NCI-H82 treated with DMSO at 0.1 percent for 48 hours (cell line): ENCODE measurements at regions not wholly inside any gene's neighbourhood (a gene's known extent, or its start where the extent isn't known, plus 50 kb on each side); places are given as distances from the start of the nearest gene placed in this dataset.
A peak's percentile ranks its signal among the peaks of the same experiment; 100 is the strongest.

ENCODE experiments used
- DNase-seq: peaks from one replicate; lab custom pipeline; 2025; ENCODE audit not compliant: unreplicated experiment; lab: John Stamatoyannopoulos, UW

GRCh38 chr17:34874478-34874877 is 86.8 kb downstream of the CCT6B start:
- no peak for DNase-seq

- no peak for DNase-seq
These were observed 88.6 kb downstream of the CCT6B start for GRCh38 chr17:34872640-34873039.

DNA sequence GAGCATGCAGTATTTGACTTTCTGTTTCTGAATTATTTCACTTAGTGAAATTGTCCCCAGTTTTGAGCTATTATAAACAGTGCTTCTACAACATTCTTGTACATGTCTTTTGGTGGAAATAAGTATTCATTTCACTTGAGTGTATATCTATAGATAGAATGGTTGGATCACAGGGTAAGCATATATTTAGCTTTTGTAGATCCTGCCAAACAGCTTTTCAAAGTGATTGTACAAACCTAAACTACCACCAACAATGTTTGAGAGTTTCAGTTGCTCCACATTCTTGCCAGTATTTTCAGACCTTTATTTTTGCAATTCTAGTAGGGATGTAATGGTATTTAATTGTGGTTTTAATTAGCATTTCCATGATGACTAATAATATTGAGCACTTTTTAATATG is 91.6 kb downstream of the CCT6B start:
- DNase-seq = no peak

DNA sequence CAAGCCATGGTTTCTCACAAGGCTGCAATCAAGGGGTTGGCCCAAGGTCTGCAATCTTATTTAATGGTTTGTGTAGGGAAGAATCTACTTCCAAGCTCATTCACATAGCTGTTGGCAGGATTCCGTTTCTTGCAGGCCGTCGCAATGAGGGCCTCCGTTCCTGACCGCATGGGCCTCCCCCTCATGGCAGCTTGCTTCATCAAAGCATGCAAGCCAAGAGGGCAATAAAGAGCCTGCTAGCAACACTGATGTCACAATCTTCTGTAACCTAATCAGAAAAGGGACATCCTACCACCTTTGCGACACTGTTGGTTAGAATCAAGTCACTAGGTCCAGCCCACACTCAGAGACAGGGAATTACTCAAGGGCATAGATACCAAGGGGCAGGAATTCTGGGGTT is 95.5 kb downstream of the CCT6B start:
- DNase-seq = no peak

GRCh38 chr17:34862384-34862783 is 98.9 kb downstream of the CCT6B start:
- no peak for DNase-seq

- no peak for DNase-seq
These were observed 99.4 kb downstream of the CCT6B start for GRCh38 chr17:34861864-34862263.

DNA sequence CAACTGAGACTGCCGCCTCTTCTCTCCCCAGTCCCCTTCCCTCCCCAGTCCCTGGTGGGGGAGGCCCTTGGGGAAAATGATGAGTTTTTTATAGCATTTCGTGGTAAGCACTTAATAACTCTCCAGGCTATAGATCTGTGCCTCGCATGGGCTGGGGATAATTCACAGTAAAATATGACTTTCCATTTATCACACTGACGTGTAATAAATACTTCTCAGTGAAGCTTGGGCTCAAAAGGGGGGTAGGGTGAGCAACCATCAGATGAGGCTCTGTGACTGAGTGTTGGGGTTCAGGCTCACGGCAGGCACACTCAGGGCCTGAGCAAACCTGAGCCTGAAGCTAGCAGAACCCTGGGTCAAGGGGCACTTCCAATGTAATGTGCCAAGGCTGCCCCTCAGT is 101.6 kb downstream of the CCT6B start:
- no peak for DNase-seq

DNA sequence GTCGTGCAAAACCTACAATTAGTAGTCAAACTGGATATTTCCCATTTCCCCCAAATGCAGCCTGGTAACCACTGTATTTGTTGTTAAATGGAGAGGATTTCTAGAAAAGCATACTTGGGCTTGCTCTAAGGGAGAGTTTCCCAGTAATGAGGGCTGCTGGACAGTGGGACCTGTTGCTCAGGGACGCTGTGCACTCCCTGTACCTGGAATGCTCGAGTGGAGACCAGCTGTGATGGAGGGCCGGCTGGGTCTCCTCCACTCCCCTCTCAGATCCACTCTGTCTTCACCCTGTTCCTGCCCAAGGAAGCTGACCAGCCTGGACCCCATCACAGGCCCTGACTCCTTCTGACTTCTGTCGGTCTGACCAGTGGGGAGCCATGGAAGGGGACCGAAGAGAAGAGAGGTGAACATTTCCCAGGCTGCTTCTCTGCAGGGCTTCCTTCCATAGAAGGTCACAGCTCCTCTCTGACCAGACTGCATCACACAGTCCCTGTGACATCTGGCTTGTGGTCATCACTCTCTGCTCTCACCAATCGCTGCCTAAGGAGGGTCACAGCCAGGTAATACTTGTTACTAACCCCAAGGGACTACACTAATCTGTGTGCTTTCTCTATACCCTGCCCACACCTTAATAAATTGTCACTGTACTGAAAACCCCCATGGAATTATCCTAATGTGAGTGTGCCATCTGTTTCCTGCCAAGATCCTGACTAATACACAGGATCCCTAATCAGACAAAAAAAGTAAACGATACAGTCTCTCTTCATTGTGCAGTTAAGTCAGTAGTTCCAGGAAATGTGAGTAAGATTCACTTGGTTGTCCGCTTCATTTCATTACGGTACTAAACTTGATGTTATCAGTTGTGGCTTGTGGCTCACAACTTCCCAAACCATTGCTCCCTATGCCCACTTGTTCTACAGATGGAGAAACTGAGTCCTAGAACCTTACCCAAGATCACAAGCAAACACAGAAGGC is 102.4 kb downstream of the CCT6B start:
- DNase-seq = peak; percentile 97

- no peak for DNase-seq
These were observed 107.3 kb downstream of the CCT6B start for GRCh38 chr17:34853924-34854323.

DNA sequence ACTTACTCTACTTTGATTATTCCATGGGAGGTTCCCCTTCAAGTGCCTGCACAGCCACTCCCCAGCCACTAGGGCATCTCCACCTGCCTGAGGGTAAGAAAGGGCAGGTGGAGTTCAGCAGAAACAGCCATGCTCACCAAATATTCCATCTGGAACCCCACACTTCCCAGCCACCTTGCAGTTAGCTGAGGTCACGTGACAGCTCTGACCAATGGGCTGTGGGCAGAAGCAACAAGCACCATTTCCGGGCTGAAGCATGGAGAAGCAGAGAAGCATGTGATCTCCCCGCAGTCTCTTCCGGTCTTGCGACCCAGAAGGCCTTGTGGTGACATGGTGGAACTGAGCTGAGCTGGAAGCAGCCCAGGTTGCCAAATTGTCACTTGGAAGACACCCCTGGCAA is 108.6 kb downstream of the CCT6B start:
- DNase-seq = no peak

DNA sequence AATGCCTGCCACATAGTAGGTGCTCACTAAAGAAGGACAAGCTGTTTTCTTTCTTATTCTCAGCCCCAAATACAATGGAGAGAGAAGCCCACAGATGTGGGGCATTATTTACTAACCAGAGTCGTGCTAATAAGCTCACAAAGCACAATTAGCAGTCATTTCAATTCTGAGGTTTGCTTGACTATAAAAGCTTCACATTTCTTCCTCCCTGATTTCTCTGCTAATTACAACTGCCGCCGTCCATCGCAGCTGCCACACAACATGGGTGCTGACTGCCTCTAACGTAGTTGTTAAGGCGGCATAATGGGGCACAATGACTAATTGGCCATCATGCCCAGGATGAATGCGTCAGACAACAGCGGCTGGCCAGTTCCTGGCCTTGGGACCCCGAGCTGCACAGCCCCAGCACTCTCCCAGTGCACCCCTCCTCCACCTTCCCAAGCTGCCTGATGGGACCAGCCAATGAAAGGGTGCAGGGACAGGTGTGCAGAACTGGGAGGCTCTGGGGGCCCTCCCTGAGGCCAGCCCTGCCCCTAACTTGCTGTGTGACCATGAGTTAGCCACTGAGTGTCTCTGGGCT is 109.2 kb downstream of the CCT6B start:
- no peak for DNase-seq

GRCh38 chr17:34850964-34851363 is 110.3 kb downstream of the CCT6B start:
- DNase-seq = no peak

DNA sequence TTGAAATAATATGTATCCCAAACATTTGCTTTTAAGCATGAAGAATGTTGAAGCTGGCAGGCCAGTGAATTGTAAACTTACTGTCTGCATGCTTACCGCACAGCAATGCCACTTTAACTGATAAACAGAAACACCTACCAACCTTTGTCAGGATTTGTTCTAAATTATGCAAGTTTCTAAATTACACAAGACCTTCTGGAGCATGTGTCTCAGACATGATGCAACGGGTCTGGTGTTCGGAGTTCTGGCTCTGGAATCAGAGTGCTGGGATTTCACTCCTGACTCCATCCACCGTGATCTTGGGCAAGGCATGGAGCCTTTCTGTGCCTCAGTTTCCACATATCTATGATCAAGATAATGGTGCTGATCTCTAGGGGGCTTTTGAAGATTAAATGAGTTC is 111.2 kb downstream of the CCT6B start:
- no peak for DNase-seq

GRCh38 chr17:34847938-34848337 is 113.3 kb downstream of the CCT6B start:
- DNase-seq = no peak

DNA sequence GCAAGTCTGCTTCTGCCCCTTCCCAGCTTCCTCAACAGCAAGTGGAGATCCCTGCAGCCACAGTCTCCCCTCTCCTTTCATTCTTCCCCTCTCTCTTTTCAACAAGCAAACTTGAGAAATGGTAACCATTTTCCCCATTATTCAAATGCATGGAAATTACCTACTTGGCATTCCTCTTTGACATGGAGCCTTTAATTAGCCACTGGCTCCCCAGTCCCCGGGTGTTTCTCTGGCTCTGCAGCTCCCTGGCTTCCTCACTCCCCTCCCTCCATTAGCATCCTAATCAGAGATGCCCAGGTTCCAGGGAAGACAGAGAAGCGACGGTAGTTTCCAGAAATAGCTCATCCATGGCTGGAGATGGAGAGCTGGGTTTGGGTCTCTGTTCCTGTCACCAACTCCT is 116.0 kb downstream of the CCT6B start:
- no peak for DNase-seq

DNA sequence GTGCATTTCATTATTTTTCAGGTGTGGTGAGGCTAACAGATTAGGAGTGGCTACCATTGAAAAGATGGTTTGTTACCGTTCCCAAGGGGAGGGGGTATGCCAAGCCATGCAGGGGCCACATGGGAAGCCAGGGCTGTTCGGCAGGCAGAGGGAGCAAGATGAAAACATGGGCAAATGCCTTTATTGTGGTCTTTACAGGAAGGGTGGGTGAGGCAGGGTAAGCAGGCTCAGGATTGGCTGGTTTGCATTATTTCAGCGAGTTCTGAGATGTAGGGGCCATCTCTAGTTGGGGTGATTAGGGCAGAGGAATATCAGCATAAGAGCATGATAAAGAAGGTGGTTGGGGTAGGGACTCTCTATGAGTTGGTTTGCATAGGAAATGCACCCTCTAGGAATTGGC is 117.6 kb downstream of the CCT6B start:
- no peak for DNase-seq

DNA sequence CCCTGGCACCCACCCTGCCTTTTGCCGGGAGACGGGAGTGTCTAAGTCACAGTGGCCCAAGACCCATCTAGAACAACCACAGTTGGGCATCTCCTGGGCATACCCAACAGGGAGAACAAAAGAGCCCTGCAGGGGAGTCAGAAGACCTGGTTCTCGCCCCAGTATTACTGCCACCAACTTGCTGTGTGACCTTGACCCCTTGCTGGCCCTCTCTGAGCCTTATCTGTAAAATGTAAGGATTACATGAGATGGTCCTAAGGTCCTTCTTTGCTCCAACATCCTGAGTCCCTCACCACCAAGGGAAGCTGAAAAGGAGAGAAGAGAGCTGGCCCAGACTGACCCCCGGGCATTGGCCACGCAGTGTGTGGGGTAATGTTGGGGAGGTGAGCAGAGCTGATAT is 119.0 kb downstream of the CCT6B start:
- DNase-seq = no peak

- no peak for DNase-seq
These were observed 119.8 kb downstream of the CCT6B start for GRCh38 chr17:34841467-34841866.

GRCh38 chr17:34840750-34841149 is 120.5 kb downstream of the CCT6B start:
- no peak for DNase-seq

DNA sequence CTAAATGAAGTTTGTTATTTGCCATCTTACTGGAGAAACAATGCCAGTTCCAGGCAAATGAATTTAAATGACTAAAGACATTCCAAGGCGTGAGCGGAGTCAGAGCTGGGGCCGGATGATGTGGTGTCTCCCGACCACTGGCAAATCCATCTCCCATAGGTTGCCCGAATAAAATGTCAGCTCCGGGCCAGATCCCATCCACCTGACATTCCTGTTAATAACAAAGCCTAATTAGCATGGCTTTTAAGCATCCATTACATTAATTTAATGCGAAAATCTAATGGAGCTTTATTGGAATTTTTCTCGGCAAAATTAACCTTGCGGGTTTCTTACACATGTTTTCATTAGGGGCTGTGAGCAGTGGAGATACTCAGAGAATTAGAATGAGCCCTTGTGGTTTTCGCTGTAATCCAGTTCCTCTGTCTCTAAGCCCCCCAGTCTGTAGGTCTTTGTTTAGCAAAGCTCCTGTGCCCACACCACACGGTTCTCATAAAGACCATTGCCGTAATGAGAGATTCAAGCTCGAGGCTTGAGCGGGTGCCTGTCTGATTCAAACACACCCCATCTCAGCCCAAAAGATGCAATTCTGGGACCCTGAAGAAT is 123.3 kb downstream of the CCT6B start:
- DNase-seq = no peak

GRCh38 chr17:34832376-34832775 is 128.9 kb downstream of the CCT6B start:
- DNase-seq = no peak

- DNase-seq = no peak
These were observed 134.3 kb downstream of the CCT6B start for GRCh38 chr17:34827008-34827407.
